A549 (cell line): ENCODE measurements at regions not wholly inside any gene's neighbourhood (a gene's known extent, or its start where the extent isn't known, plus 50 kb on each side); places are given as distances from the start of the nearest gene placed in this dataset.

Experiments used
- ATAC-seq, 2 experiments: fragments of 200-7000 bp in 1 of 2; fragments of >200 bp in 1 of 2; cut with Nextera tagmentation in 1 of 2; cut with Tn5 transposase in 1 of 2; 3 replicates each; pipeline versions ENCODE4 v1.8.0 to v1.9.1; 2018 to 2020; ENCODE audit warnings: mild to moderate bottlenecking in 1 of 2, moderate library complexity in 1 of 2
- CTCF ChIA-PET: fragments of 300-600 bp; sonication (Branson Sonifier 250); formaldehyde crosslinking; extraction: SDS; loops from one replicate; lab custom pipeline; 2021; ENCODE audit warnings: antibody characterized with exemption, inconsistent platforms; lab: Yijun Ruan, JAX
- POLR2A ChIA-PET: fragments of 350-600 bp; formaldehyde crosslinking; extraction: SDS; loops from one replicate; lab custom pipeline; 2021; ENCODE audit warnings: antibody characterized with exemption, inconsistent platforms; lab: Yijun Ruan, JAX
- DNase-seq, 2 experiments: peaks; one replicate each; pipeline versions ENCODE4 v3.0.0 to v3.0.0-alpha.2; 2011 to 2016; ENCODE audit warnings: low read depth in 1 of 2, low spot score in 1 of 2
- FAIRE-seq: peaks from 2 replicates; lab custom pipeline; 2011; peaks lifted over from hg19 to GRCh38; lab: Jason Lieb, UNC
- H3K27ac ChIP-seq, 2 experiments: fragments of >200 bp; sonication (Bioruptor Twin); formaldehyde crosslinking; 3 replicates each; pipeline ENCODE4 v1.5.1; 2016 to 2017
- H3K4me1 ChIP-seq: fragments of >200 bp; sonication (Bioruptor Twin); formaldehyde crosslinking; 3 replicates; pipeline ENCODE4 v1.6.1; 2016
- H3K4me2 ChIP-seq: fragments of >200 bp; sonication (Bioruptor Twin); formaldehyde crosslinking; 3 replicates; pipeline ENCODE4 v1.6.1; 2016
- H3K4me3 ChIP-seq: fragments of >200 bp; sonication (Bioruptor Twin); formaldehyde crosslinking; 3 replicates; pipeline ENCODE4 v1.5.1; 2016
- H3K9me3 ChIP-seq: fragments of >200 bp; sonication (Bioruptor Twin); formaldehyde crosslinking; 3 replicates; pipeline ENCODE4 v1.6.1; 2016
- BHLHE40 ChIP-seq: IDR thresholded peaks from 2 replicates; pipeline ENCODE4 v1.6.1; 2012; ENCODE audit warnings: low read depth, low read length, inconsistent platforms
- CBX2 ChIP-seq: fragments of 200-600 bp; sonication (generic); IDR thresholded peaks from 2 replicates; pipeline ENCODE4 v1.6.1; 2016; ENCODE audit warnings: low read depth, mild to moderate bottlenecking, borderline replicate concordance
- CBX8 ChIP-seq: fragments of 200-600 bp; sonication (generic); IDR thresholded peaks from 2 replicates; pipeline ENCODE4 v1.6.1; 2016
- CHD2 ChIP-seq: fragments of 150-350 bp; IDR thresholded peaks from 2 replicates; pipeline ENCODE4 v1.6.1; 2014; ENCODE audit warnings: low read length; ENCODE audit not compliant: partially characterized antibody
- CHD4 ChIP-seq: fragments of 200-600 bp; sonication (generic); IDR thresholded peaks from 2 replicates; pipeline ENCODE4 v1.6.1; 2016; ENCODE audit warnings: antibody characterized with exemption, mild to moderate bottlenecking, borderline replicate concordance
- EHF ChIP-seq: fragments of 250-450 bp; sonication (Bioruptor Pico); IDR thresholded peaks from 2 replicates; pipeline ENCODE4 v1.5.0; 2020; ENCODE audit warnings: mild to moderate bottlenecking
- EHMT2 ChIP-seq: fragments of 200-600 bp; sonication (generic); IDR thresholded peaks from 2 replicates; pipeline ENCODE4 v1.6.1; 2016; ENCODE audit warnings: antibody characterized with exemption, low read depth, mild to moderate bottlenecking, moderate library complexity
- EP300 ChIP-seq, 2 experiments: fragments of >200 bp; sonication (Bioruptor Twin); formaldehyde crosslinking; IDR thresholded peaks; 2 replicates in 1 of 2; 3 replicates in 1 of 2; pipeline ENCODE4 v1.6.1; 2016 to 2017
- FOSB ChIP-seq: fragments of 250-450 bp; sonication (Bioruptor Pico); IDR thresholded peaks from 2 replicates; pipeline ENCODE4 v1.5.0; 2020; ENCODE audit warnings: mild to moderate bottlenecking, moderate library complexity
- FOSL2 ChIP-seq, 2 experiments: fragments of 450-650 bp in 1 of 2; fragments of >200 bp in 1 of 2; sonication (Bioruptor Twin) in 1 of 2; formaldehyde crosslinking; IDR thresholded peaks; 2 replicates each; pipeline versions ENCODE4 v1.5.0 to v1.6.1; 2016 to 2020; ENCODE audit warnings: mild to moderate bottlenecking in 1 of 2, moderate library complexity in 1 of 2
- FOXS1 ChIP-seq: fragments of 250-450 bp; sonication (Bioruptor Pico); IDR thresholded peaks from 2 replicates; pipeline ENCODE4 v1.5.0; 2020; ENCODE audit warnings: mild to moderate bottlenecking, moderate library complexity
- GATA3 ChIP-seq: IDR thresholded peaks from 2 replicates; pipeline ENCODE4 v1.6.1; 2012; ENCODE audit warnings: borderline replicate concordance
- HEYL ChIP-seq: fragments of 250-450 bp; sonication (Bioruptor Pico); IDR thresholded peaks from 2 replicates; pipeline ENCODE4 v1.8.0; 2021; ENCODE audit warnings: mild to moderate bottlenecking, moderate library complexity
- HOXB5 ChIP-seq: fragments of 250-450 bp; sonication (Bioruptor Pico); IDR thresholded peaks from 2 replicates; pipeline ENCODE4 v1.5.0; 2020; ENCODE audit warnings: mild to moderate bottlenecking, moderate library complexity
- JUN ChIP-seq, 2 experiments: fragments of >200 bp; sonication (Bioruptor Twin); formaldehyde crosslinking; IDR thresholded peaks; 2 replicates in 1 of 2; 3 replicates in 1 of 2; pipeline ENCODE4 v1.6.1; 2016 to 2017
- KDM1A ChIP-seq: fragments of 200-600 bp; sonication (generic); IDR thresholded peaks from 2 replicates; pipeline ENCODE4 v1.6.1; 2016; ENCODE audit warnings: low read depth, mild to moderate bottlenecking
- KDM5A ChIP-seq: fragments of 200-600 bp; sonication (generic); IDR thresholded peaks from 2 replicates; pipeline ENCODE4 v1.6.1; 2016; ENCODE audit warnings: antibody characterized with exemption, mild to moderate bottlenecking
- MAFK ChIP-seq: fragments of 450-650 bp; IDR thresholded peaks from 2 replicates; pipeline ENCODE4 v1.6.1; 2014; ENCODE audit not compliant: partially characterized antibody
- MYC ChIP-seq: IDR thresholded peaks from 2 replicates; pipeline ENCODE4 v1.6.1; 2012; ENCODE audit warnings: mild to moderate bottlenecking, inconsistent platforms, low read length, improper control_type of control experiment, borderline replicate concordance
- NFE2L2 ChIP-seq: fragments of 150-350 bp; conservative IDR thresholded peaks from 2 replicates; pipeline ENCODE4 v1.6.1; 2014; ENCODE audit warnings: low read length
- NPAS2 ChIP-seq: fragments of 250-450 bp; sonication (Bioruptor Pico); IDR thresholded peaks from 2 replicates; pipeline ENCODE4 v1.8.0; 2022; ENCODE audit warnings: mild to moderate bottlenecking, moderate library complexity, borderline replicate concordance
- NR3C1 ChIP-seq: fragments of >200 bp; sonication (Bioruptor Twin); formaldehyde crosslinking; IDR thresholded peaks from 3 replicates; pipeline ENCODE4 v1.6.1; 2017
- POLR2A ChIP-seq: IDR thresholded peaks from 2 replicates; pipeline ENCODE4 v1.6.1; 2012; ENCODE audit warnings: mild to moderate bottlenecking, low read length
- POLR2AphosphoS2 ChIP-seq: conservative IDR thresholded peaks from 2 replicates; pipeline ENCODE4 v1.6.1; 2012; ENCODE audit warnings: low read length, improper control_type of control experiment, inconsistent platforms
- RARB ChIP-seq: fragments of 250-450 bp; sonication (Bioruptor Pico); IDR thresholded peaks from 2 replicates; pipeline ENCODE4 v1.8.0; 2021; ENCODE audit warnings: mild to moderate bottlenecking, moderate library complexity
- RCOR1 ChIP-seq: fragments of 150-350 bp; IDR thresholded peaks from 2 replicates; pipeline ENCODE4 v1.6.1; 2014; ENCODE audit warnings: antibody characterized with exemption, low read length, low read depth
- RNF2 ChIP-seq: fragments of 200-600 bp; sonication (generic); IDR thresholded peaks from 2 replicates; pipeline ENCODE4 v1.6.1; 2016; ENCODE audit warnings: low read depth, mild to moderate bottlenecking, antibody characterized with exemption, moderate library complexity, borderline replicate concordance
- TFCP2L1 ChIP-seq: fragments of 250-450 bp; sonication (Bioruptor Pico); IDR thresholded peaks from 2 replicates; pipeline ENCODE4 v1.5.0; 2021; ENCODE audit warnings: mild to moderate bottlenecking
- ZC3H11A ChIP-seq: fragments of 450-650 bp; IDR thresholded peaks from 2 replicates; pipeline ENCODE4 v1.6.1; 2014; ENCODE audit warnings: antibody characterized with exemption, mild to moderate bottlenecking
- WGBS: methylation state at CpG from one replicate; pipeline ENCODE4 v1.1.6; 2017; ENCODE audit errors: missing lambda C conversion rate; 5-methylcytosine and 5-hydroxymethylcytosine counted together
- TF ChIP-seq, protein P1 (sequence below): IDR thresholded peaks from 2 replicates; pipeline ENCODE4 v1.6.1; 2012; ENCODE audit warnings: low read depth, borderline replicate concordance
- TF ChIP-seq, protein P2 (sequence below): fragments of >200 bp; sonication (Bioruptor Twin); formaldehyde crosslinking; IDR thresholded peaks from 3 replicates; pipeline ENCODE4 v1.6.1; 2016
- TF ChIP-seq, protein P3 (sequence below): IDR thresholded peaks from 2 replicates; pipeline ENCODE4 v1.6.1; 2012
- TF ChIP-seq, protein P4 (sequence below): fragments of 250-450 bp; sonication (Bioruptor Pico); IDR thresholded peaks from 2 replicates; pipeline ENCODE4 v1.5.0; 2020; ENCODE audit warnings: low read depth, mild to moderate bottlenecking, moderate library complexity
- TF ChIP-seq, protein P5 (sequence below): fragments of >200 bp; sonication (Bioruptor Twin); formaldehyde crosslinking; IDR thresholded peaks from 2 replicates; pipeline ENCODE4 v1.6.1; 2016
- TF ChIP-seq, protein P6 (sequence below): fragments of 150-350 bp; IDR thresholded peaks from 2 replicates; pipeline ENCODE4 v1.6.1; 2014; ENCODE audit warnings: low read depth, mild to moderate bottlenecking, low read length

DNA sequence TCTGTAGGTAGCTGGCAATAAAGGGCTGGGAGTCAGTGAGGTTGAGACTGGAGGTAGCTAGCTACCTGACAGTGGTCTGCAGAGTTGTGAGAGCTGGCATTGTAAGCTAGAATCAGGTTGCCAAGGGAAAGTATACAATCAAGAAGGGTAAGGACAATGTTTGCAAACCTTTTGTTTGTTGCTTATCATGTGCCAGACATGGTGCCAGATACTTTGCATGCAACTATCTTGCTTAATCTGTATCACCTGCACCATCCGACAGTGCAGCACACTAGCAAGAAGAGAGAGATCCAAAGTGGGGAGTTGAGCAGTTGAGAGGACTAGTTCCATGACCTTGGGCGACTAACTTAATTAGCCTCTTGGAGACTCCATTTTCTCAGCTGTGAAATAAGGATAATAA lies 236.4 kb downstream of the PDCD6IP start:
- Histone ChIP-seq H3K9me3 (no peaks in the 10 kb centered on the region), H3K4me3 (no peak overlapping the region), H3K27ac (no peak overlapping the region), H3K4me2 (no peak overlapping the region), H3K4me1 (no peaks in the 10 kb centered on the region)
- FAIRE-seq (no peak), ATAC-seq (no peak), DNase-seq (no peak)
- 88% methylated on average over 2 of the region's 2 CpGs for WGBS
- TF ChIP-seq TFCP2L1 (CRISPR knock-in tag): no peak
- no peak for TF ChIP-seq EP300 (IDR thresholded peaks at IDR 0.05)
- no peak for TF ChIP-seq FOSL2 (IDR thresholded peaks at IDR 0.05)
- no peak for TF ChIP-seq FOSL2 (CRISPR knock-in tag; IDR thresholded peaks at IDR 0.05)
- TF ChIP-seq, protein P1, sequence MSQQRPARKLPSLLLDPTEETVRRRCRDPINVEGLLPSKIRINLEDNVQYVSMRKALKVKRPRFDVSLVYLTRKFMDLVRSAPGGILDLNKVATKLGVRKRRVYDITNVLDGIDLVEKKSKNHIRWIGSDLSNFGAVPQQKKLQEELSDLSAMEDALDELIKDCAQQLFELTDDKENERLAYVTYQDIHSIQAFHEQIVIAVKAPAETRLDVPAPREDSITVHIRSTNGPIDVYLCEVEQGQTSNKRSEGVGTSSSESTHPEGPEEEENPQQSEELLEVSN: no peak
- TF ChIP-seq CBX8: no peak
- TF ChIP-seq CBX2: no peak
- TF ChIP-seq CHD4: no peak
- TF ChIP-seq FOXS1 (CRISPR knock-in tag): no peak
- no peak for TF ChIP-seq EHMT2
- no peak for TF ChIP-seq NPAS2 (CRISPR knock-in tag)
- TF ChIP-seq POLR2A: no peak
- no peak for TF ChIP-seq ZC3H11A
- TF ChIP-seq MYC: no peak
- TF ChIP-seq GATA3: no peak
- TF ChIP-seq NR3C1: no peak
- TF ChIP-seq BHLHE40: no peak
- no peak for TF ChIP-seq MAFK
- no peak for TF ChIP-seq HEYL (CRISPR knock-in tag)
- TF ChIP-seq, protein P2, sequence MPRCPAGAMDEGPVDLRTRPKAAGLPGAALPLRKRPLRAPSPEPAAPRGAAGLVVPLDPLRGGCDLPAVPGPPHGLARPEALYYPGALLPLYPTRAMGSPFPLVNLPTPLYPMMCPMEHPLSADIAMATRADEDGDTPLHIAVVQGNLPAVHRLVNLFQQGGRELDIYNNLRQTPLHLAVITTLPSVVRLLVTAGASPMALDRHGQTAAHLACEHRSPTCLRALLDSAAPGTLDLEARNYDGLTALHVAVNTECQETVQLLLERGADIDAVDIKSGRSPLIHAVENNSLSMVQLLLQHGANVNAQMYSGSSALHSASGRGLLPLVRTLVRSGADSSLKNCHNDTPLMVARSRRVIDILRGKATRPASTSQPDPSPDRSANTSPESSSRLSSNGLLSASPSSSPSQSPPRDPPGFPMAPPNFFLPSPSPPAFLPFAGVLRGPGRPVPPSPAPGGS: no peak
- TF ChIP-seq RCOR1: no peak
- ChIA-PET CTCF (no interaction called here), POLR2A (no interaction called here)

DNA sequence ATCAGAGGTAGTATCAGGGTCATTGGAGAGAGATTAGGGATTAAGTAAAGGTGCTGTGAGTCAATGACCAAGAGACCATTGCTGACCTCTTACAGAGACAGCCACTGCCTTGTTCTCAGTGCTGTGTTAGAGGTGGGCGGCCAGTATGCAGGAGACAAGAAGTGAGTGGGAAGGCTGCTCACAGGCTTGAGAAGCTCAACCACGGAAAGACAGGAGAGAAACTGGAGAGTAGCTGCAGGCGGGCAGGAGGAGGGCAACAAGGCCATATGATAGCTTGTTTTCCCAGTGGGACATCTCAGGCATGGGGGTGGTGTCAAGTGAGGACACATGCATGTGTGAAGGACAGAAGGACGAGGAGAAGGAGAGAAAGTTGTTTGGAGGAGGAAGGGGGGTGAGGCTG lies 237.3 kb downstream of the PDCD6IP start:
- Histone ChIP-seq H3K27ac (no peak overlapping the region), H3K4me1 (no peaks in the 10 kb centered on the region), H3K4me3 (no peak overlapping the region), H3K4me2 (no peak overlapping the region), H3K9me3 (no peaks in the 10 kb centered on the region)
- TF ChIP-seq KDM1A (no peak), CHD2 (no peak), NFE2L2 (no peak), KDM5A (no peak), RARB (no peak), FOSB (CRISPR knock-in tag) (no peak), RNF2 (no peak), FOSL2 (IDR thresholded peaks at IDR 0.05) (no peak), FOSL2 (CRISPR knock-in tag; IDR thresholded peaks at IDR 0.05) (no peak), CHD4 (no peak), EHF (CRISPR knock-in tag) (no peak), CBX2 (no peak), JUN (IDR thresholded peaks at IDR 0.05) (no peak), RCOR1 (no peak), POLR2AphosphoS2 (no peak), HOXB5 (CRISPR knock-in tag) (no peak)
- TF ChIP-seq, protein P3, sequence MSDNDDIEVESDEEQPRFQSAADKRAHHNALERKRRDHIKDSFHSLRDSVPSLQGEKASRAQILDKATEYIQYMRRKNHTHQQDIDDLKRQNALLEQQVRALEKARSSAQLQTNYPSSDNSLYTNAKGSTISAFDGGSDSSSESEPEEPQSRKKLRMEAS: no peak
- TF ChIP-seq, protein P4, sequence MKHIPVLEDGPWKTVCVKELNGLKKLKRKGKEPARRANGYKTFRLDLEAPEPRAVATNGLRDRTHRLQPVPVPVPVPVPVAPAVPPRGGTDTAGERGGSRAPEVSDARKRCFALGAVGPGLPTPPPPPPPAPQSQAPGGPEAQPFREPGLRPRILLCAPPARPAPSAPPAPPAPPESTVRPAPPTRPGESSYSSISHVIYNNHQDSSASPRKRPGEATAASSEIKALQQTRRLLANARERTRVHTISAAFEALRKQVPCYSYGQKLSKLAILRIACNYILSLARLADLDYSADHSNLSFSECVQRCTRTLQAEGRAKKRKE (CRISPR knock-in tag): no peak
- TF ChIP-seq, protein P5, sequence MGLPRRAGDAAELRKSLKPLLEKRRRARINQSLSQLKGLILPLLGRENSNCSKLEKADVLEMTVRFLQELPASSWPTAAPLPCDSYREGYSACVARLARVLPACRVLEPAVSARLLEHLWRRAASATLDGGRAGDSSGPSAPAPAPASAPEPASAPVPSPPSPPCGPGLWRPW: no peak
- TF ChIP-seq, protein P6, sequence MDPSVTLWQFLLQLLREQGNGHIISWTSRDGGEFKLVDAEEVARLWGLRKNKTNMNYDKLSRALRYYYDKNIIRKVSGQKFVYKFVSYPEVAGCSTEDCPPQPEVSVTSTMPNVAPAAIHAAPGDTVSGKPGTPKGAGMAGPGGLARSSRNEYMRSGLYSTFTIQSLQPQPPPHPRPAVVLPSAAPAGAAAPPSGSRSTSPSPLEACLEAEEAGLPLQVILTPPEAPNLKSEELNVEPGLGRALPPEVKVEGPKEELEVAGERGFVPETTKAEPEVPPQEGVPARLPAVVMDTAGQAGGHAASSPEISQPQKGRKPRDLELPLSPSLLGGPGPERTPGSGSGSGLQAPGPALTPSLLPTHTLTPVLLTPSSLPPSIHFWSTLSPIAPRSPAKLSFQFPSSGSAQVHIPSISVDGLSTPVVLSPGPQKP: no peak
- ATAC-seq (no peak), DNase-seq (no peak), FAIRE-seq (no peak)
- ChIA-PET CTCF (no interaction called here), POLR2A (no interaction called here)
- WGBS: 67% methylated on average over 4 of the region's 4 CpGs
